ENCODE measurements at regions not wholly inside any gene's neighbourhood (a gene's known extent, or its start where the extent isn't known, plus 50 kb on each side); places are given as distances from the start of the nearest gene placed in this dataset.
"Not testable (repeated sequence)": the region's sequence is repeated elsewhere in the genome, so short reads cannot be mapped to it uniquely, and the experiment has no call there.

DNA sequence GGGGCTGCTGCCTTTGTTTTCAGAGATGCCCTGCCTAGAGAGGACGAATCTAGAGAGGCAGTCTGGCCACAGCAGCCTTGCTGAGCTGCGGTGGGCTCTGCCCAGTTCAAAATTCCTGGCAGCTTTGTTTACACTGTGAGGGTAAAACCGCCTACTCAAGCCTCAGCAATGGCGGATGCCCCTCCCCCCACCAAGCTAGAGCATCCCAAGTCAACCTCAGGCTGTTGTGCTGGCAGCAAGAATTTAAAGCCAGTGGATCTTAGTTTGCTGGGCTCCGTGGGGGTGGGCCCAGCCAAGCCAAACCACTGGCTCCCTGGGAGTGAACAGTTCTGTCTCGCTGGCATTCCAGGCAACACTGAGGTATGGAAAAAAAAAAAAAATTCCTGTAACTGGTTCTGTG lies 970.9 kb downstream of the TBC1D32 start:
- TF ChIP-seq, protein P1, sequence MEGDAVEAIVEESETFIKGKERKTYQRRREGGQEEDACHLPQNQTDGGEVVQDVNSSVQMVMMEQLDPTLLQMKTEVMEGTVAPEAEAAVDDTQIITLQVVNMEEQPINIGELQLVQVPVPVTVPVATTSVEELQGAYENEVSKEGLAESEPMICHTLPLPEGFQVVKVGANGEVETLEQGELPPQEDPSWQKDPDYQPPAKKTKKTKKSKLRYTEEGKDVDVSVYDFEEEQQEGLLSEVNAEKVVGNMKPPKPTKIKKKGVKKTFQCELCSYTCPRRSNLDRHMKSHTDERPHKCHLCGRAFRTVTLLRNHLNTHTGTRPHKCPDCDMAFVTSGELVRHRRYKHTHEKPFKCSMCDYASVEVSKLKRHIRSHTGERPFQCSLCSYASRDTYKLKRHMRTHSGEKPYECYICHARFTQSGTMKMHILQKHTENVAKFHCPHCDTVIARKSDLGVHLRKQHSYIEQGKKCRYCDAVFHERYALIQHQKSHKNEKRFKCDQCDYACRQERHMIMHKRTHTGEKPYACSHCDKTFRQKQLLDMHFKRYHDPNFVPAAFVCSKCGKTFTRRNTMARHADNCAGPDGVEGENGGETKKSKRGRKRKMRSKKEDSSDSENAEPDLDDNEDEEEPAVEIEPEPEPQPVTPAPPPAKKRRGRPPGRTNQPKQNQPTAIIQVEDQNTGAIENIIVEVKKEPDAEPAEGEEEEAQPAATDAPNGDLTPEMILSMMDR (IDR thresholded peaks at IDR 0.05) = no peak
- DNase-seq = no peak
- H3K9me3 ChIP-seq = peaks cover 8% of the 10 kb centered on the region
- intact Hi-C loops (cut with DNase I, micrococcal nuclease) = no loop called here
- no peak for ATAC-seq
- no peaks in the 10 kb centered on the region for H3K36me3 ChIP-seq (ENCODE audit: low read depth)
- no peak overlapping the region for H3K4me3 ChIP-seq
- no peaks in the 10 kb centered on the region for H3K4me1 ChIP-seq (ENCODE audit: low read depth)

GRCh38 chr6:120358535-120358934 lies 975.7 kb downstream of the TBC1D32 start:
- not testable (repeated sequence) for H3K9me3 ChIP-seq; H3K4me1 ChIP-seq (ENCODE audit: low read depth); H3K36me3 ChIP-seq (ENCODE audit: low read depth); H3K4me3 ChIP-seq; DNase-seq; ATAC-seq
- intact Hi-C loops (cut with DNase I, micrococcal nuclease) = loop anchor here in 1 of 2 donors (10.0 kb wide), 1 partner anchor 614 kb away; no protein-coding TSS in a partner anchor

DNA sequence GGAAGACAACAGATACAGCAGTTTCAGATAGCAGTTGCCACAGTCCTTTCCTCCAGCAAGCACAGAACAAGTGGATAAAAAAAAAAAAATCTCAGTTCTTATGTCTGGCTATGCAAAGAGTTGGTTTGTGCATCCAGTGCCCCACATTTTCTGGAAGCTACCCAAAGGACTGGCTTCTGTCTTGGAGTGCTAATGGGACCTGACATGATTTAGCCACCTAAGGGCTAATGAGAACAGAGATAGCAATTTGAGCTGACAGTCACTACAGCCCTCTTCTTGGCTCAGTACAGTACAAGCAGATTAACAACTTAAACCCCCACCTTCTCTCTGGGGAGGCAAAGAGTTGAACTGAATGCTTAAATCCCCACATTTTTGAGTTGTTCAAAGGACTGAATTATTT lies 976.8 kb downstream of the TBC1D32 start:
- ATAC-seq (no peak), DNase-seq (no peak)
- H3K36me3 ChIP-seq (ENCODE audit: low read depth) = no peaks in the 10 kb centered on the region
- TF ChIP-seq, protein P1 (IDR thresholded peaks at IDR 0.05) = no peak
- H3K9me3 ChIP-seq = peaks cover 8% of the 10 kb centered on the region
- H3K4me3 ChIP-seq = no peak overlapping the region
- no peaks in the 10 kb centered on the region for H3K4me1 ChIP-seq (ENCODE audit: low read depth)
- intact Hi-C loops (cut with DNase I, micrococcal nuclease) = loop anchor here in 1 of 2 donors (10.0 kb wide), 1 partner anchor 613 kb away; no protein-coding TSS in a partner anchor

DNA sequence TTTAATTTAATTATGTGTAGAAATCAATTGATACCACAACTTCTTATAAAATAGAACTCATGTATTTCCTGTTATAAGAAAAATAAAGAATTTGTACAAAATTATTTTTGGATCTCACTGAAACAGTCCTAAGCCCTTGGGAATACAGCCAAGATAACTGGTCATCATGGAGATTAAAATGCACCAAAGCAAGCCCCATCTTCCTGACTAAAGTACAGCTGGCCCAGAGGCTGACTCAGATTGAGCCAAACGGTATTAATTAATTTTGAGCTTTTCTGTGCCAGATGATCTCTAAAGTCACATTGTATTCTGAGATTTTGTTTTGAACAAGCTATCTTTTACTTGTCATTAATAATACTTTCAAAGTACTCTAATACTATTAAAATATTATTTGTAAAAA lies 978.5 kb downstream of the TBC1D32 start:
- intact Hi-C loops (cut with DNase I, micrococcal nuclease) = loop anchor here in 1 of 2 donors (10.0 kb wide), 1 partner anchor 611 kb away; no protein-coding TSS in a partner anchor
- Histone ChIP-seq H3K36me3 (ENCODE audit: low read depth) (no peaks in the 10 kb centered on the region), H3K4me1 (ENCODE audit: low read depth) (no peaks in the 10 kb centered on the region), H3K9me3 (peaks cover 8% of the 10 kb centered on the region), H3K4me3 (no peak overlapping the region)
- no peak for DNase-seq
- ATAC-seq = no peak
- TF ChIP-seq, protein P1 (IDR thresholded peaks at IDR 0.05) = no peak

DNA sequence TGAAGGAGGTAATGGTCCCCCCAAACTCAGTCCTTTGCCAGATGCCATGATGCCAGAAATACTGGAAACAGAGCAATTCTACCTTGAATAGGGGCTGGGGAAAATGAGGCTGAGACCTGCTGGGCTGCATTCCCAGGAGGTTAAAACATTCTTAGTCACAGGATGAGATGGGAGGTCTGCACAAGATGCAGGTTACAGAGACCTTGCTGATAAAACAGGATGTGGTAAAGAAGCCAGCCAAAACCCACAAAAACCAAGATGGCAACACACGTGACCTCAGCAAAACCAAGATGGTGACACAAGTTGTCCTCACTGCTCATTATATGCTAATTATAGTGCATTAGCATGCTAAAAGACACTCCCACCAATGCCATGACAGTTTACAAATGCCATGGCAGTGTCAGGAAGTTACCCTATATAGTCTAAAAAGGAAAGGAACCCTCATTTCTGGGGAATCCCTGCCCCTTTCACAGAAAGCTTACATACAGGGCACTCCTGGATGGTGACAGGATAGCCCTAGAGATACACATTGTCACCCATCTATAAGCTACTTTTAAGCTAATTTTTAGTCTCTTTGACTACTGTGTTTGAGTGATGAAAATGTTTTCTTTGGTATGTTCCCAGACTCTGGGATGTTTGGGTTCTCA lies 979.7 kb downstream of the TBC1D32 start:
- no peaks in the 10 kb centered on the region for H3K4me1 ChIP-seq (ENCODE audit: low read depth)
- DNase-seq (no peak), ATAC-seq (no peak)
- intact Hi-C loops (cut with DNase I, micrococcal nuclease) = loop anchor here in 1 of 2 donors (10.0 kb wide), 1 partner anchor 610 kb away; no protein-coding TSS in a partner anchor
- H3K4me3 ChIP-seq = no peak overlapping the region
- TF ChIP-seq, protein P1 (IDR thresholded peaks at IDR 0.05) = no peak
- H3K36me3 ChIP-seq (ENCODE audit: low read depth) = no peaks in the 10 kb centered on the region
- H3K9me3 ChIP-seq = peaks cover 3% of the 10 kb centered on the region

DNA sequence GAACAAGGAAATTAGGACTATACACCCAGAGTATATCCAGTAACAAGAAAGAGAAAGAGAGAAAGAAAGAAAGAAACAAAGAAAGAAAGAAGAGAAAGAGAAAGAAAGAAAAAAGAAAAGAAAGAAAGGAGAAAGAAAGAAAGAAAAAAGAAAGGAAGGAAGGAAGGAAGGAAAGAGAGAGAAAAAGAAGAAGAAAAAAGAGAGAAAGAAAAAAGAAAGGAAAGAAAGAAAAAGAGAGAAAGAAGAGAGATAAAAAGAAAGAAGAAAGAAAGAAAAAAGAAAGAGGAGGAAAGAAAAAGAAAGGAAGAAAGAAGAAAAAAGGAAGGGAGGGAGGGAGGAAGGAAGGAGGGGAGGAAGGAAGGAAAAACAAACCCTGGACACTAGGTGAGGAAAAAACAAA lies 981.8 kb downstream of the TBC1D32 start:
- intact Hi-C loops (cut with DNase I, micrococcal nuclease) = loop anchor here in 1 of 2 donors (10.0 kb wide), 1 partner anchor 608 kb away; no protein-coding TSS in a partner anchor
- no peaks in the 10 kb centered on the region for H3K9me3 ChIP-seq
- ATAC-seq = no peak

More for the DNA sequence above, 981.8 kb downstream of the TBC1D32 start:
- Histone ChIP-seq H3K36me3 (ENCODE audit: low read depth) (no peaks in the 10 kb centered on the region), H3K4me1 (ENCODE audit: low read depth) (no peaks in the 10 kb centered on the region), H3K4me3 (no peak overlapping the region)
- TF ChIP-seq, protein P1 (IDR thresholded peaks at IDR 0.05) = no peak
- no peak for DNase-seq
